Fibroblast of lung (primary cell): ENCODE measurements at regions not wholly inside any gene's neighbourhood (a gene's known extent, or its start where the extent isn't known, plus 50 kb on each side); places are given as distances from the start of the nearest gene placed in this dataset.

Source experiments
- CTCF ChIP-seq, 2 donors: IDR thresholded peaks in 1 of 2; conservative IDR thresholded peaks in 1 of 2; 1 replicate in 1 of 2; 2 replicates in 1 of 2; pipeline ENCODE4 v1.5.1; 2011 to 2012; ENCODE audit warnings: low read length in 2 of 2, control low read depth in 1 of 2, inconsistent platforms in 1 of 2, low read depth in 1 of 2, mild to moderate bottlenecking in 1 of 2
- EZH2 ChIP-seq: IDR thresholded peaks from 2 replicates; pipeline ENCODE4 v1.5.1; 2012; ENCODE audit warnings: low read length, control low read depth, mild to moderate bottlenecking; ENCODE audit errors: missing control alignments

DNA sequence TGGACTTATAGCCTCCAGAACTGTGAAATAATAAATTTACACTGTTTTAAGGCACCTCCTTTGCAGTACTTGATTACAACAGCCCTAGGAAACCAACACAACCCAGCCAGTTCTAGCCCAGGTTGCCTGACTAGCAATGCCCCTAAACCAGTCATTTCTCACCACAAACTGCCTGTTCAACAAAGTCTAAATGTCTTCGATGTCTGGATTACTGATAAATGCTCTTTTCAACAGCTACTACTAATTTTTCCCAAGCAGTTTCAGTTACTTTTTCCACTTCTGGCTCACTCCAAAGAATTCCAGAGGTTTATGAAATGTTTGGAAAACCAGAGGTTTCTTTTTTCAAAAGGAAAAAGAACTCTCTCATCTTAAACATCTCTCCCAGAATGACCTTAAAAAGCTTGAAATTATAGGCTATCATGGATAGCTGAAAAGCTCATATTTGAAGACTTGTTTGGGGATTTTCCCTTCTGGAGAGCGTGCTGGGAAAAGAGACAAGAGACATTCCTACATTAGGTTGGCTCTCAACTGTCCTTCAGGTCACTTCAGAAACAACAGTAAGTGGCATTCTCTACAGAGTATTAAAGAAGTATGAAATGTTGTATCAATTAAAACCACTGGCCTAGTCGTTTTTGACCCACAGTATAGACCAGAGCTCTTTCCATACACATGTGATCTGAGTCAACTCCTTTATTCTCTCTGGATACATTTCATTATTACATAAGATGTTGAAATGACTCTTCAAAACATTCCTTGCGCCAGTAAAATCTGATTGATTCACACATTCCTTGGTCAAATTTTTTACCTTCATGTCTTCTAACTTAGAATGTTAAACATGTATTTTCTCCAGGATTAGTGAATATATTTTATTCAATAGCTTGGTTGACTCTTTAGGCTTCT is 265.9 kb downstream of the COL12A1 start:
- TF ChIP-seq EZH2: no peak
- TF ChIP-seq CTCF (conservative IDR thresholded peaks at IDR 0.05 in 1 of 2, IDR thresholded peaks at IDR 0.05 in 1 of 2; ENCODE audit: low read depth in 1 of 2, low read length in 2 of 2): no peak
